ENCODE measurements at regions not wholly inside any gene's neighbourhood (a gene's known extent, or its start where the extent isn't known, plus 50 kb on each side); places are given as distances from the start of the nearest gene placed in this dataset.

DNA sequence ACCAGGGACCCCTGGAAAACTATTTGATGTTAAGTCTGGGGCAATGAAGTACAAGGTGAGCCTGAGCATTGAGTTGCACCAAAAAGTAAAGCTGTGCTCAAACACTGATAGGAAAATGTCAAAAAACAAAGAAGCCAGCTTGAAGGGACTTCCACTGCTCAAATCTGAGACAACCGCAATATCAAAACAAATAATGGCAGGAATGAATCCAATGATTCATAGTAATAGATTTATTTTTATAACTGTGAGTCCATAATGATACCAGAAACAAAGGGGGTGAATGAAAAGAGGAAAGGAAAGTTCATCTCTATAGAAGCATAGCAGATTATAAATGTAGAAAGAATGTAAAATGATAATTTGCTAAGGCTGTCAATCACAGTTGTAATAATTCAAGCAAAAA, 237.3 kb upstream of the ZBTB20 start:
- no peaks in the 10 kb centered on the region for H3K4me1 ChIP-seq
- H3K4me3 ChIP-seq = no peak overlapping the region
- no peaks in the 10 kb centered on the region for H3K9me3 ChIP-seq
- intact Hi-C loops (cut with DNase I) = no loop called here
- ATAC-seq (no peak), DNase-seq (no peak)
- TF ChIP-seq POLR2A (IDR thresholded peaks at IDR 0.05) (no peak), CTCF (IDR thresholded peaks at IDR 0.05) (no peak)
- 85 to 96% methylated on average over 1 of the region's 1 CpG for WGBS, 2 donors
- no peaks in the 10 kb centered on the region for H3K36me3 ChIP-seq (replicated peaks in 1 of 2; ENCODE audit: insufficient read depth in 1 of 2, low read depth in 2 of 2)
- H3K27me3 ChIP-seq = no peaks in the 10 kb centered on the region
- no peak overlapping the region for H3K27ac ChIP-seq

GRCh38 chr3:115385774-115386730, 237.3 kb upstream of the GAP43 start:
- Histone ChIP-seq H3K27ac (no peak overlapping the region), H3K27me3 (no peaks in the 10 kb centered on the region), H3K9me3 (no peaks in the 10 kb centered on the region), H3K4me1 (no peaks in the 10 kb centered on the region), H3K36me3 (replicated peaks in 1 of 2; ENCODE audit: insufficient read depth in 1 of 2, low read depth in 2 of 2) (no peaks in the 10 kb centered on the region), H3K4me3 (no peak overlapping the region)
- WGBS, 2 donors = 73 to 80% methylated on average over 7 of the region's 7 CpGs
- no peak for DNase-seq
- TF ChIP-seq CTCF (IDR thresholded peaks at IDR 0.05) (no peak), POLR2A (IDR thresholded peaks at IDR 0.05) (no peak)
- intact Hi-C loops (cut with DNase I) = no loop called here
- ATAC-seq = no peak

GRCh38 chr3:115388166-115388565, 235.1 kb upstream of the GAP43 start:
- no peak overlapping the region for H3K27ac ChIP-seq
- H3K4me3 ChIP-seq = no peak overlapping the region
- H3K36me3 ChIP-seq (replicated peaks in 1 of 2; ENCODE audit: insufficient read depth in 1 of 2, low read depth in 2 of 2) = no peaks in the 10 kb centered on the region
- intact Hi-C loops (cut with DNase I) = no loop called here
- no peak for TF ChIP-seq POLR2A (IDR thresholded peaks at IDR 0.05)
- no peak for TF ChIP-seq CTCF (IDR thresholded peaks at IDR 0.05)
- no peaks in the 10 kb centered on the region for H3K4me1 ChIP-seq
- no peak for ATAC-seq
- H3K9me3 ChIP-seq = no peaks in the 10 kb centered on the region
- DNase-seq = no peak
- WGBS, 2 donors = 45 to 81% methylated on average over 1 of the region's 1 CpG
- H3K27me3 ChIP-seq = no peaks in the 10 kb centered on the region

DNA sequence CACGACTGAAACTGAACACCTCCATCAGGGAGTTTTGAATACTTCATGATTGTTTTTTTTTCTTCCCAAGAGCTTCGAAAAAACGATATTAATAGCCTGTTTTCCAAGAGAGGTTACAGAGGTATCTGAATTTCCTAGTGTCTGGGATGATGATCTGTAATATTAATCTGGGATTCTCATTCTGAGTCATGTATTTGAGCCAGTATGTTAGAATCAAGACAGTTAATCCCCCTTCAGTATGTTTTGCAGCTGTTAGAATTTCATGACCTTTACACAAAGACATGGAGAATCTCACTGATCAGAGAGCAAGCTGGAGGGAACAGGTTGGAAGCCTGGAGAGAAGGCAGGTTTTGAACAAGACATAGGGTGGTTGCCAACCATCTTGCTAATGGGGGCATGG, 234.5 kb upstream of the GAP43 start:
- ATAC-seq (no peak), DNase-seq (no peak)
- TF ChIP-seq CTCF (IDR thresholded peaks at IDR 0.05) = no peak
- TF ChIP-seq POLR2A (IDR thresholded peaks at IDR 0.05) = no peak
- Histone ChIP-seq H3K27me3 (no peaks in the 10 kb centered on the region), H3K9me3 (no peaks in the 10 kb centered on the region), H3K27ac (no peak overlapping the region), H3K4me3 (no peak overlapping the region), H3K4me1 (no peaks in the 10 kb centered on the region), H3K36me3 (replicated peaks in 1 of 2; ENCODE audit: insufficient read depth in 1 of 2, low read depth in 2 of 2) (no peaks in the 10 kb centered on the region)
- intact Hi-C loops (cut with DNase I) = no loop called here
- 52% methylated on average over 3 of the region's 3 CpGs for WGBS, 2 donors

GRCh38 chr3:115396801-115397200, 226.5 kb upstream of the GAP43 start:
- Histone ChIP-seq H3K36me3 (replicated peaks in 1 of 2; ENCODE audit: insufficient read depth in 1 of 2, low read depth in 2 of 2) (no peaks in the 10 kb centered on the region), H3K9me3 (no peaks in the 10 kb centered on the region), H3K4me1 (no peaks in the 10 kb centered on the region), H3K4me3 (no peak overlapping the region), H3K27ac (no peak overlapping the region), H3K27me3 (no peaks in the 10 kb centered on the region)
- WGBS, 2 donors = 88 to 100% methylated on average over 1 of the region's 1 CpG
- intact Hi-C loops (cut with DNase I) = no loop called here
- ATAC-seq (no peak), DNase-seq (no peak)
- no peak for TF ChIP-seq POLR2A (IDR thresholded peaks at IDR 0.05)
- no peak for TF ChIP-seq CTCF (IDR thresholded peaks at IDR 0.05)
